ENCODE measurements at regions not wholly inside any gene's neighbourhood (a gene's known extent, or its start where the extent isn't known, plus 50 kb on each side); places are given as distances from the start of the nearest gene placed in this dataset.
A peak's percentile ranks its signal among the peaks of the same experiment; 100 is the strongest.
"Not testable (repeated sequence)": the region's sequence is repeated elsewhere in the genome, so short reads cannot be mapped to it uniquely, and the experiment has no call there.

- no peak for DNase-seq
Measured at GRCh38 chr4:37771771-37772170, 54.7 kb upstream of the PGM2 start.

- no peak for DNase-seq
Measured at GRCh38 chr4:37770016-37770415, 56.5 kb upstream of the PGM2 start.

- no peak for DNase-seq
Measured at GRCh38 chr4:37769391-37769989, 57.0 kb upstream of the PGM2 start.

- DNase-seq = peak; percentile 42
Measured at GRCh38 chr4:37767546-37767945, 58.9 kb upstream of the PGM2 start.

- DNase-seq = no peak
Measured at GRCh38 chr4:37767019-37767418, 59.5 kb upstream of the PGM2 start.

- no peak for DNase-seq
Measured at GRCh38 chr4:37765741-37766140, 60.7 kb upstream of the PGM2 start.

GRCh38 chr4:37763831-37764230 is 62.7 kb upstream of the PGM2 start:
- DNase-seq = no peak

GRCh38 chr4:37762991-37763368 is 63.5 kb upstream of the PGM2 start:
- DNase-seq = peak; percentile 49

GRCh38 chr4:37762294-37762990 is 64.0 kb upstream of the PGM2 start:
- peak; percentile 64 for DNase-seq

GRCh38 chr4:37760840-37761239 is 65.6 kb upstream of the PGM2 start:
- no peak for DNase-seq

- no peak for DNase-seq
Measured at GRCh38 chr4:37759833-37760232, 66.7 kb upstream of the PGM2 start.

GRCh38 chr4:37758226-37758625 is 68.3 kb upstream of the PGM2 start:
- peak; percentile 43 for DNase-seq

- DNase-seq = no peak
Measured at GRCh38 chr4:37757761-37758160, 68.7 kb upstream of the PGM2 start.

- no peak for DNase-seq
Measured at GRCh38 chr4:37757121-37757520, 69.4 kb upstream of the PGM2 start.

- DNase-seq = no peak
Measured at GRCh38 chr4:37754410-37755185, 68.4 kb upstream of the RELL1 start.

- no peak for DNase-seq
Measured at GRCh38 chr4:37749398-37749988, 63.3 kb upstream of the RELL1 start.

- no peak for DNase-seq
Measured at GRCh38 chr4:37748485-37748884, 62.3 kb upstream of the RELL1 start.

- no peak for DNase-seq
Measured at GRCh38 chr4:37747772-37748330, 61.7 kb upstream of the RELL1 start.

GRCh38 chr4:37746852-37747251 is 60.7 kb upstream of the RELL1 start:
- DNase-seq = not testable (repeated sequence)

- DNase-seq = no peak
Measured at GRCh38 chr4:37745946-37746345, 59.8 kb upstream of the RELL1 start.

GRCh38 chr4:37742149-37742548 is 56.0 kb upstream of the RELL1 start:
- DNase-seq = no peak

- DNase-seq = no peak
Measured at GRCh38 chr4:37741564-37741963, 55.4 kb upstream of the RELL1 start.

- no peak for DNase-seq
Measured at GRCh38 chr4:37740546-37740945, 54.4 kb upstream of the RELL1 start.
